ENCODE measurements at regions not wholly inside any gene's neighbourhood (a gene's known extent, or its start where the extent isn't known, plus 50 kb on each side); places are given as distances from the start of the nearest gene placed in this dataset.

- no peaks in the 10 kb centered on the region for H3K36me3 ChIP-seq (ENCODE audit: control insufficient read depth in 2 of 3, insufficient read depth in 3 of 3, low read length in 3 of 3)
- no peak overlapping the region for H3K9ac ChIP-seq (ENCODE audit: low read length in 3 of 3)
- DNase-seq (no peak), FAIRE-seq (no peak)
- no peaks in the 10 kb centered on the region for H3K4me1 ChIP-seq (ENCODE audit: control insufficient read depth in 2 of 3, insufficient read depth in 2 of 3, low read depth in 1 of 3, low read length in 3 of 3)
- TF ChIP-seq, protein P1, sequence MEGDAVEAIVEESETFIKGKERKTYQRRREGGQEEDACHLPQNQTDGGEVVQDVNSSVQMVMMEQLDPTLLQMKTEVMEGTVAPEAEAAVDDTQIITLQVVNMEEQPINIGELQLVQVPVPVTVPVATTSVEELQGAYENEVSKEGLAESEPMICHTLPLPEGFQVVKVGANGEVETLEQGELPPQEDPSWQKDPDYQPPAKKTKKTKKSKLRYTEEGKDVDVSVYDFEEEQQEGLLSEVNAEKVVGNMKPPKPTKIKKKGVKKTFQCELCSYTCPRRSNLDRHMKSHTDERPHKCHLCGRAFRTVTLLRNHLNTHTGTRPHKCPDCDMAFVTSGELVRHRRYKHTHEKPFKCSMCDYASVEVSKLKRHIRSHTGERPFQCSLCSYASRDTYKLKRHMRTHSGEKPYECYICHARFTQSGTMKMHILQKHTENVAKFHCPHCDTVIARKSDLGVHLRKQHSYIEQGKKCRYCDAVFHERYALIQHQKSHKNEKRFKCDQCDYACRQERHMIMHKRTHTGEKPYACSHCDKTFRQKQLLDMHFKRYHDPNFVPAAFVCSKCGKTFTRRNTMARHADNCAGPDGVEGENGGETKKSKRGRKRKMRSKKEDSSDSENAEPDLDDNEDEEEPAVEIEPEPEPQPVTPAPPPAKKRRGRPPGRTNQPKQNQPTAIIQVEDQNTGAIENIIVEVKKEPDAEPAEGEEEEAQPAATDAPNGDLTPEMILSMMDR (IDR thresholded peaks at IDR 0.05; ENCODE audit: borderline replicate concordance, extremely low read depth, insufficient read depth) = no peak
- intact Hi-C loops (cut with DNase I) = no loop called here
- no peak overlapping the region for H3K4me3 ChIP-seq (ENCODE audit: low read length in 3 of 3)
- H3K9me3 ChIP-seq (ENCODE audit: control insufficient read depth in 2 of 3, insufficient read depth in 1 of 3, low read length in 3 of 3) = no peaks in the 10 kb centered on the region
- H3K27me3 ChIP-seq (ENCODE audit: control insufficient read depth, insufficient read depth, low read length) = no peaks in the 10 kb centered on the region
- no peak overlapping the region for H3K27ac ChIP-seq (ENCODE audit: low read depth in 2 of 2, low read length in 2 of 2)
Observed at GRCh38 chr2:195343942-195344530, 313.0 kb upstream of the SLC39A10 start.

DNA sequence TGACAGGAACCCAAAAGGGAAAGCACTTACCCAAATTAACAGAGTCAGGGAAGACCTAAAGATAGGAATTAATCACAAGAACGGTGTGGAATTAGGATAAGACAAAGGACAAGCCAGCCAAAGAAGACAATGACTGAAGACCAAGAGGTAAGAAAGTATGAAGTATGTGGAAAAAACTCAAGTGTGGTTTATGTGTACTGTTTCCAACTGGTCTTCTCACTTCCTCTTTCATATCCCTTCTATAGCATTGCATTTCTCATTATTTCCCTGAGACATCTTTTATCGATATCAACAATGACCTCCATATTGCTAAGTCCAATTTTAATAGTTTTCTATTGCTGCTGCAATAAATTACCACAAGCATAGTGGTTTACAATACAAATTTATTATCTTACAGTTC is 313.5 kb upstream of the SLC39A10 start:
- DNase-seq (no peak), FAIRE-seq (no peak)
- Histone ChIP-seq H3K27ac (ENCODE audit: low read depth in 2 of 2, low read length in 2 of 2) (no peak overlapping the region), H3K4me1 (ENCODE audit: control insufficient read depth in 2 of 3, insufficient read depth in 2 of 3, low read depth in 1 of 3, low read length in 3 of 3) (no peaks in the 10 kb centered on the region), H3K4me3 (ENCODE audit: low read length in 3 of 3) (no peak overlapping the region), H3K9ac (ENCODE audit: low read length in 3 of 3) (no peak overlapping the region), H3K27me3 (ENCODE audit: control insufficient read depth, insufficient read depth, low read length) (no peaks in the 10 kb centered on the region), H3K9me3 (ENCODE audit: control insufficient read depth in 2 of 3, insufficient read depth in 1 of 3, low read length in 3 of 3) (no peaks in the 10 kb centered on the region), H3K36me3 (ENCODE audit: control insufficient read depth in 2 of 3, insufficient read depth in 3 of 3, low read length in 3 of 3) (no peaks in the 10 kb centered on the region)
- TF ChIP-seq, protein P1 (IDR thresholded peaks at IDR 0.05; ENCODE audit: borderline replicate concordance, extremely low read depth, insufficient read depth) = no peak
- intact Hi-C loops (cut with DNase I) = no loop called here

GRCh38 chr2:195342061-195342460 is 315.0 kb upstream of the SLC39A10 start:
- Histone ChIP-seq H3K4me1 (ENCODE audit: control insufficient read depth in 2 of 3, insufficient read depth in 2 of 3, low read depth in 1 of 3, low read length in 3 of 3) (no peaks in the 10 kb centered on the region), H3K36me3 (ENCODE audit: control insufficient read depth in 2 of 3, insufficient read depth in 3 of 3, low read length in 3 of 3) (no peaks in the 10 kb centered on the region), H3K27ac (ENCODE audit: low read depth in 2 of 2, low read length in 2 of 2) (no peak overlapping the region), H3K9ac (ENCODE audit: low read length in 3 of 3) (no peak overlapping the region), H3K27me3 (ENCODE audit: control insufficient read depth, insufficient read depth, low read length) (no peaks in the 10 kb centered on the region), H3K9me3 (ENCODE audit: control insufficient read depth in 2 of 3, insufficient read depth in 1 of 3, low read length in 3 of 3) (no peaks in the 10 kb centered on the region), H3K4me3 (ENCODE audit: low read length in 3 of 3) (no peak overlapping the region)
- TF ChIP-seq, protein P1 (IDR thresholded peaks at IDR 0.05; ENCODE audit: borderline replicate concordance, extremely low read depth, insufficient read depth) = no peak
- DNase-seq (no peak), FAIRE-seq (no peak)
- intact Hi-C loops (cut with DNase I) = no loop called here

DNA sequence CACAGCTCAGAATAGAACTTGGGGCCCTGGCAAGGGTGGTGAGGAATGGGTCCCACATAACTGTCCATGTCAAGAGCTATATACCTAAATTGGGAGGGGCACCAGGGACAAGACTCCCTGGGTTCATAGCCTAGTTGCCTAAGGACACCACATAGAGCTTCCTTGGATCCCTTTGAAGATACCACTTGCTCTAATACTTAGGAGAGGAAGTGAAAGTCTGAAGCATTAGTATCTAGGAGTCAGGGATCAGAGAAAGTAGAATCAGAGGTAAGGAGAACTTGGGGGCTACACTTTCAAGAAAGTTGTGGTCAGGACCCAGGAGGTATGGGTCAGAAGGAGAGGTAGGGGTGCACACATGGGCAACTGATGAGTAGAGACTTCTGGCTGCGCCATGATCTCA is 318.2 kb upstream of the SLC39A10 start:
- DNase-seq (no peak), FAIRE-seq (no peak)
- intact Hi-C loops (cut with DNase I) = no loop called here
- Histone ChIP-seq H3K4me1 (ENCODE audit: control insufficient read depth in 2 of 3, insufficient read depth in 2 of 3, low read depth in 1 of 3, low read length in 3 of 3) (no peaks in the 10 kb centered on the region), H3K9ac (ENCODE audit: low read length in 3 of 3) (no peak overlapping the region), H3K36me3 (ENCODE audit: control insufficient read depth in 2 of 3, insufficient read depth in 3 of 3, low read length in 3 of 3) (no peaks in the 10 kb centered on the region), H3K27ac (ENCODE audit: low read depth in 2 of 2, low read length in 2 of 2) (no peak overlapping the region), H3K27me3 (ENCODE audit: control insufficient read depth, insufficient read depth, low read length) (no peaks in the 10 kb centered on the region), H3K9me3 (ENCODE audit: control insufficient read depth in 2 of 3, insufficient read depth in 1 of 3, low read length in 3 of 3) (no peaks in the 10 kb centered on the region), H3K4me3 (ENCODE audit: low read length in 3 of 3) (no peak overlapping the region)
- TF ChIP-seq, protein P1 (IDR thresholded peaks at IDR 0.05; ENCODE audit: borderline replicate concordance, extremely low read depth, insufficient read depth) = no peak
